OCI-LY7 (cell line): ENCODE measurements at regions not wholly inside any gene's neighbourhood (a gene's known extent, or its start where the extent isn't known, plus 50 kb on each side); places are given as distances from the start of the nearest gene placed in this dataset.

ENCODE experiments used
- BruUV-seq: library from RNA; stranded (reverse); fragments of 400-500 nt; replicated peaks from 2 replicates; lab custom pipeline; 2021; lab: Mats Ljungman, UMichigan
- CTCF ChIA-PET: fragments of 300-600 bp; sonication (Branson Sonifier 250); formaldehyde crosslinking; loops from one replicate; lab custom pipeline; 2022; ENCODE audit warnings: antibody characterized with exemption; ENCODE audit not compliant: unreplicated experiment; lab: Charles Lee
- POLR2A ChIA-PET: fragments of 300-600 bp; sonication (Branson Sonifier 250); formaldehyde crosslinking; loops from one replicate; lab custom pipeline; 2022; ENCODE audit warnings: antibody characterized with exemption; lab: Charles Lee
- DNase-seq: peaks from one replicate; pipeline ENCODE4 v3.0.0-alpha.2; 2015; ENCODE audit warnings: low spot score
- H2AFZ ChIP-seq: fragments of 200-600 bp; sonication (generic), shearing (Covaris generic); 2 replicates; pipeline ENCODE4 v1.6.1; 2014; ENCODE audit warnings: mild to moderate bottlenecking, antibody characterized with exemption, low read length, moderate library complexity
- H3K27ac ChIP-seq: fragments of 200-600 bp; sonication (generic); 2 replicates; pipeline ENCODE4 v1.5.1; 2014; ENCODE audit warnings: mixed run types, low read depth, mild to moderate bottlenecking, moderate library complexity, low read length, inconsistent platforms; ENCODE audit not compliant: poor library complexity, severe bottlenecking
- H3K36me3 ChIP-seq: fragments of 200-600 bp; sonication (generic); 2 replicates; pipeline ENCODE4 v1.6.1; 2014; ENCODE audit warnings: mild to moderate bottlenecking, antibody characterized with exemption, low read length, moderate library complexity, mixed read lengths; ENCODE audit not compliant: insufficient read depth
- H3K4me1 ChIP-seq: fragments of 200-600 bp; sonication (generic); 2 replicates; pipeline ENCODE4 v1.5.1; 2014; ENCODE audit warnings: mild to moderate bottlenecking, low read length; ENCODE audit not compliant: insufficient read depth, poor library complexity, severe bottlenecking
- H3K4me2 ChIP-seq: fragments of 200-600 bp; sonication (generic); 2 replicates; pipeline ENCODE4 v1.6.1; 2014; ENCODE audit warnings: mild to moderate bottlenecking, low read length
- H3K4me3 ChIP-seq: fragments of 200-600 bp; sonication (generic); 2 replicates; pipeline ENCODE4 v1.5.1; 2014; ENCODE audit warnings: mild to moderate bottlenecking, low read depth, low read length; ENCODE audit not compliant: poor library complexity, severe bottlenecking
- H3K79me2 ChIP-seq: fragments of 200-600 bp; sonication (generic); 2 replicates; pipeline ENCODE4 v1.6.1; 2016; ENCODE audit warnings: low read depth, mild to moderate bottlenecking, low read length, moderate library complexity, mixed read lengths; ENCODE audit not compliant: insufficient read depth
- H3K9me2 ChIP-seq: fragments of 200-600 bp; sonication (generic); 2 replicates; pipeline ENCODE4 v1.6.1; 2016; ENCODE audit warnings: mild to moderate bottlenecking, low read length, mixed read lengths; ENCODE audit not compliant: insufficient read depth
- H3K9me3 ChIP-seq: fragments of 200-600 bp; sonication (generic); 2 replicates; pipeline ENCODE4 v1.6.1; 2014; ENCODE audit warnings: mild to moderate bottlenecking, mixed run types, low read length, mixed read lengths
- H4K20me1 ChIP-seq: fragments of 200-600 bp; sonication (generic); 2 replicates; pipeline ENCODE4 v1.6.1; 2014; ENCODE audit warnings: mild to moderate bottlenecking, antibody characterized with exemption, low read length, moderate library complexity, mixed read lengths; ENCODE audit not compliant: insufficient read depth
- EZH2phosphoT487 ChIP-seq: fragments of 200-600 bp; sonication (generic); IDR thresholded peaks from 2 replicates; pipeline ENCODE4 v1.6.1; 2018; ENCODE audit warnings: low read depth, borderline replicate concordance, mild to moderate bottlenecking, mixed run types, antibody characterized with exemption, low read length, moderate library complexity, mixed read lengths
- intact Hi-C: fragments of 100-400 bp; cut with micrococcal nuclease; formaldehyde crosslinking; loops from one replicate; pipeline ENCODE4 v1.10.0; 2022; ENCODE audit not compliant: unreplicated experiment
- TF ChIP-seq, protein P1 (sequence below): fragments of 200-600 bp; sonication (generic); conservative IDR thresholded peaks from 2 replicates; pipeline ENCODE4 v1.5.1; 2014; ENCODE audit warnings: mild to moderate bottlenecking, antibody characterized with exemption, low read length, moderate library complexity, mixed read lengths

DNA sequence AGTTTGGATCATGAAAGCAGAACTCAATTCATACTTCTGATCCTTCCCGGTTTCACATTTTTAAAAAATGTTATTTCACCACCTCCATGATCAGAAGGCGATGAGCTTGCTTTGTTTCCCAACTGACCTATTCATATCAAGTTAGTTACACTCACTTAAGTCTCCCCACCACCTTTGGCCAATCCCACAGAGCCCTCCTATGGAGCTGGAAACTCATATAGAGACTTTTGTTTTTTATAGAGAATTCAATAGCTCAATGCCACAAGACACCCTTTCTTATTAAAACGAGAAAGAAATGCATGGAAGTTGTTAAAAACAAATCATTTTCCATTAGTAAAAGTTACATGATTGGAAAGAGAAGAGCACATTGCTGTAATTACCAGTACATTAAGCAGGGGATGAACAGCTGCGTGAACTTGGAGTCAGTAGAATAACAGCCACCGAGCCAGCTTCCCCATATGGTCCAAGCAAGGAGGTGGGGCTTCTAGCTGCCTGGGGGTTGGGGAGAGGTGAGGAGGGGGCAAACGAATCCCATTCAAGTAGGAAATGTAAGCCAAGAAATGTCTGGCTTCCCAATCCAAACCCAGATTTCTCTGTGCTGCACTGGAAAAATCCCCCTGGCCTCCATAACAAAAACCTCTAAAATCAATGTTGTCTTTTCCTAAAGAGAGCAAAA is 614.5 kb downstream of the IRS1 start:
- no peaks in the 10 kb centered on the region for H3K4me1 ChIP-seq
- H3K27ac ChIP-seq = no peak overlapping the region
- BruUV-seq = no TSS peak
- H3K36me3 ChIP-seq = no peaks in the 10 kb centered on the region
- H3K9me2 ChIP-seq = no peaks in the 10 kb centered on the region
- no peaks in the 10 kb centered on the region for H4K20me1 ChIP-seq
- no peak overlapping the region for H2AFZ ChIP-seq
- ChIA-PET CTCF (no interaction called here), POLR2A (interaction anchor here (0.5 kb wide), 1 partner anchor 81 kb away, joined by 4 read pairs; no protein-coding TSS in a partner anchor)
- no peak for DNase-seq
- H3K4me2 ChIP-seq = no peak overlapping the region
- H3K79me2 ChIP-seq = no peaks in the 10 kb centered on the region
- TF ChIP-seq, protein P1, sequence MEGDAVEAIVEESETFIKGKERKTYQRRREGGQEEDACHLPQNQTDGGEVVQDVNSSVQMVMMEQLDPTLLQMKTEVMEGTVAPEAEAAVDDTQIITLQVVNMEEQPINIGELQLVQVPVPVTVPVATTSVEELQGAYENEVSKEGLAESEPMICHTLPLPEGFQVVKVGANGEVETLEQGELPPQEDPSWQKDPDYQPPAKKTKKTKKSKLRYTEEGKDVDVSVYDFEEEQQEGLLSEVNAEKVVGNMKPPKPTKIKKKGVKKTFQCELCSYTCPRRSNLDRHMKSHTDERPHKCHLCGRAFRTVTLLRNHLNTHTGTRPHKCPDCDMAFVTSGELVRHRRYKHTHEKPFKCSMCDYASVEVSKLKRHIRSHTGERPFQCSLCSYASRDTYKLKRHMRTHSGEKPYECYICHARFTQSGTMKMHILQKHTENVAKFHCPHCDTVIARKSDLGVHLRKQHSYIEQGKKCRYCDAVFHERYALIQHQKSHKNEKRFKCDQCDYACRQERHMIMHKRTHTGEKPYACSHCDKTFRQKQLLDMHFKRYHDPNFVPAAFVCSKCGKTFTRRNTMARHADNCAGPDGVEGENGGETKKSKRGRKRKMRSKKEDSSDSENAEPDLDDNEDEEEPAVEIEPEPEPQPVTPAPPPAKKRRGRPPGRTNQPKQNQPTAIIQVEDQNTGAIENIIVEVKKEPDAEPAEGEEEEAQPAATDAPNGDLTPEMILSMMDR = no peak
- no peak for TF ChIP-seq EZH2phosphoT487
- no peaks in the 10 kb centered on the region for H3K9me3 ChIP-seq
- intact Hi-C loops = no loop called here
- H3K4me3 ChIP-seq = no peak overlapping the region

DNA sequence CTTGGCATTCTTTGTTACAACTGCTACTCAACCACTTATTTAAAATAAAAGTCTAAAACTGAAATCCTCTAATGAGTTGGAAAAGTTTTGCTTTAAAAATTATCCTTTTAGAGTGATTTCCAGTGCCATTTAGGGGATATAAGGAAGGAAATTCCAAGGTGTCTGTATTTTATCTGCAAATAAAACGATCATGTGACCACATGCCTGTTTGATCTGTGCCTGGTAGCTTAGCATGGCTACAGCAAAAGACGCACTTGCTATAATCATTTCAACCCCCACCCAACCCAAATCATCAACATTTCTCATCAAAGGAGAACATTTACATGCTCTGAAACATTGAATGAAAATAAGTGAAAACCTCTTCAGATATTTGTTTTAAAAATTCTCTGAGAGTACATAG is 615.1 kb downstream of the IRS1 start:
- POLR2A ChIA-PET = interaction anchor here (0.6 to 1.0 kb wide), 2 partner anchors 38 to 323 kb away, joined by 3 read pairs; no protein-coding TSS in a partner anchor
- H3K79me2 ChIP-seq = no peaks in the 10 kb centered on the region
- TF ChIP-seq, protein P1 = no peak
- TF ChIP-seq EZH2phosphoT487 = no peak
- no peaks in the 10 kb centered on the region for H4K20me1 ChIP-seq
- H3K4me1 ChIP-seq = no peaks in the 10 kb centered on the region
- H3K9me3 ChIP-seq = no peaks in the 10 kb centered on the region
- H3K27ac ChIP-seq = no peak overlapping the region
- intact Hi-C loops = no loop called here
- no peak for DNase-seq
- BruUV-seq = no TSS peak
- no peaks in the 10 kb centered on the region for H3K36me3 ChIP-seq
- H3K9me2 ChIP-seq = no peaks in the 10 kb centered on the region
- no peak overlapping the region for H3K4me3 ChIP-seq
- H2AFZ ChIP-seq = no peak overlapping the region
- CTCF ChIA-PET = no interaction called here
- H3K4me2 ChIP-seq = no peak overlapping the region

DNA sequence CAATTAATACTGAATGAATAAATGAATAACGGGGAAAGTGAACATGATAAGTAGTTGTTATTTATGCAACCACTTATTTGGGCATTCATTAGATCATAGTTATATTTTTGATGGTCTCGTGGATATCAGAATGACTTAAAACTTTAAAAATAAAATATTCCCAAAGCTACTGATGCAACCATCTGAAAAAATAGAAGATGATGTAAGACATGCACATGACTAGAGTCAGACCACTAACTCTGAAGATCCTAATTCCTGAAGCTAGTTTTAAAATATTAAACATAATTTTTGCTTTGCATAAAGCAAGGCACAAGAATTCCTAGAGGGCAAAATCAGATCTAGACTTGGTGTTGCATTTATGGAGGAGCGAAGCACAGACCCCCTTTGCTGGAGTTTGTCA is 616.1 kb downstream of the IRS1 start:
- Histone ChIP-seq H3K9me3 (no peaks in the 10 kb centered on the region), H3K4me1 (no peaks in the 10 kb centered on the region), H3K9me2 (no peaks in the 10 kb centered on the region), H3K36me3 (no peaks in the 10 kb centered on the region), H3K4me3 (no peak overlapping the region), H3K27ac (no peak overlapping the region), H3K4me2 (no peak overlapping the region), H3K79me2 (no peaks in the 10 kb centered on the region), H2AFZ (no peak overlapping the region), H4K20me1 (no peaks in the 10 kb centered on the region)
- CTCF ChIA-PET = no interaction called here
- POLR2A ChIA-PET = interaction anchor here (0.6 to 1.0 kb wide), 3 partner anchors 10 to 826 kb away, joined by 3 to 4 read pairs (median 3); no protein-coding TSS in a partner anchor
- no peak for DNase-seq
- TF ChIP-seq, protein P1 = no peak
- no peak for TF ChIP-seq EZH2phosphoT487
- BruUV-seq = no TSS peak
- intact Hi-C loops = no loop called here
